OCI-LY3 (cell line): ENCODE measurements at regions not wholly inside any gene's neighbourhood (a gene's known extent, or its start where the extent isn't known, plus 50 kb on each side); places are given as distances from the start of the nearest gene placed in this dataset.

Source experiments
- EZH2phosphoT487 ChIP-seq: fragments of 200-600 bp; shearing (Covaris generic); IDR thresholded peaks from 2 replicates; pipeline ENCODE4 v1.6.1; 2018; ENCODE audit warnings: antibody characterized with exemption, mixed run types, low read depth
- TF ChIP-seq, protein P1 (sequence below): fragments of 200-600, 300-600 bp; sonication (generic); IDR thresholded peaks from 2 replicates; pipeline ENCODE4 v1.5.1; 2014; ENCODE audit warnings: antibody characterized with exemption, low read length, low read depth

DNA sequence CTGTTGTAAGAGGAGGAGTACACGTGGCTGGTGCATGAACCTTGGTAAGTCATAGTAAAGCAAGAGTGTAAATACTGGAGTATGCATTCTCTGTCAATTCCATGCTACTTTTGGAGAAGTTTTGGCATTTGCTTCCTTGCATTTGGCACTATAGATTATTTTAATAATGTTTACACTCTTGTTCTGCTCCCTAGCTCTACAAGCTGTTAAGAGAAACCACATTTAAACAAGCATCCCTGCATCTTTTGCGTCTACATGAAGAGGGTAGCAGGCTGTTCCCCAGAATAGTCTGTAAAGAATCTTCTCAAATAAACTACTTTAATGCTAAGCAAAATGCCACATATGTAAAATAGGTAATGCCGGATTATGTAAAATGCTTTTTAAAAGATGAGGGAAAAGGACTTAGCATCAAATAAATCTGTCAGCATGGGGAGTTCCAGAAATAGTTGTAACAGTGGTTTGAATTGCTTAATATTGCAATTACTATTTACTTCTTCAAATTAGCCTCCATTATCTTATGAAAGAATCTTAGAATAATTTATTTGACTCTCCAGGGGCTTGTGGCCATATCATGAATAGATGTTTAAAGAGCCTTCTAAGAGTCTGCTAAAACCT is 2127.3 kb upstream of the WWC1 start:
- TF ChIP-seq, protein P1, sequence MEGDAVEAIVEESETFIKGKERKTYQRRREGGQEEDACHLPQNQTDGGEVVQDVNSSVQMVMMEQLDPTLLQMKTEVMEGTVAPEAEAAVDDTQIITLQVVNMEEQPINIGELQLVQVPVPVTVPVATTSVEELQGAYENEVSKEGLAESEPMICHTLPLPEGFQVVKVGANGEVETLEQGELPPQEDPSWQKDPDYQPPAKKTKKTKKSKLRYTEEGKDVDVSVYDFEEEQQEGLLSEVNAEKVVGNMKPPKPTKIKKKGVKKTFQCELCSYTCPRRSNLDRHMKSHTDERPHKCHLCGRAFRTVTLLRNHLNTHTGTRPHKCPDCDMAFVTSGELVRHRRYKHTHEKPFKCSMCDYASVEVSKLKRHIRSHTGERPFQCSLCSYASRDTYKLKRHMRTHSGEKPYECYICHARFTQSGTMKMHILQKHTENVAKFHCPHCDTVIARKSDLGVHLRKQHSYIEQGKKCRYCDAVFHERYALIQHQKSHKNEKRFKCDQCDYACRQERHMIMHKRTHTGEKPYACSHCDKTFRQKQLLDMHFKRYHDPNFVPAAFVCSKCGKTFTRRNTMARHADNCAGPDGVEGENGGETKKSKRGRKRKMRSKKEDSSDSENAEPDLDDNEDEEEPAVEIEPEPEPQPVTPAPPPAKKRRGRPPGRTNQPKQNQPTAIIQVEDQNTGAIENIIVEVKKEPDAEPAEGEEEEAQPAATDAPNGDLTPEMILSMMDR, result no peak
- no peak for TF ChIP-seq EZH2phosphoT487
